GM12872 (cell line): ENCODE measurements at regions not wholly inside any gene's neighbourhood (a gene's known extent, or its start where the extent isn't known, plus 50 kb on each side); places are given as distances from the start of the nearest gene placed in this dataset.

Source experiments
- TF ChIP-seq, protein P1 (sequence below): IDR thresholded peaks from 3 replicates; pipeline ENCODE4 v1.5.1; 2011; ENCODE audit warnings: low read depth, mild to moderate bottlenecking, low read length, moderate library complexity; ENCODE audit not compliant: insufficient read depth

DNA sequence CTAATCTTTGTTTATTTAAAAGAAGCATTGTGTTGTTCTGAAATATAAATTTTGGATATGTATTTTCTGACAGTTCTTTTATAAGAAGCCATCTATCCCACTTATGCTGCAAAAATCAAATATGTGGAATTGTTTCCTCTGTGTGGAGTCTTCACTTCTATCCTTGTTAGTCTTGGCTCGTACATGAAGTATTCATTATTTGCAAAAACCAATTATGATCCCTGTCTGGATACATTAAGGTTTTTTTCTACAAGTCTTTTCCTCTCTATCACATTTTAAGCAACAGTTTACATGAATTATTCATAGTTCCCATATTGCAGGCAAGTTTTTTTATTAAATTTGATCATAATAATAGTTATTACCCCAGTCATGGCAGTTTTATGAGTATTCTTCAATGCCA, 490.8 kb upstream of the GJE1 start:
- TF ChIP-seq, protein P1, sequence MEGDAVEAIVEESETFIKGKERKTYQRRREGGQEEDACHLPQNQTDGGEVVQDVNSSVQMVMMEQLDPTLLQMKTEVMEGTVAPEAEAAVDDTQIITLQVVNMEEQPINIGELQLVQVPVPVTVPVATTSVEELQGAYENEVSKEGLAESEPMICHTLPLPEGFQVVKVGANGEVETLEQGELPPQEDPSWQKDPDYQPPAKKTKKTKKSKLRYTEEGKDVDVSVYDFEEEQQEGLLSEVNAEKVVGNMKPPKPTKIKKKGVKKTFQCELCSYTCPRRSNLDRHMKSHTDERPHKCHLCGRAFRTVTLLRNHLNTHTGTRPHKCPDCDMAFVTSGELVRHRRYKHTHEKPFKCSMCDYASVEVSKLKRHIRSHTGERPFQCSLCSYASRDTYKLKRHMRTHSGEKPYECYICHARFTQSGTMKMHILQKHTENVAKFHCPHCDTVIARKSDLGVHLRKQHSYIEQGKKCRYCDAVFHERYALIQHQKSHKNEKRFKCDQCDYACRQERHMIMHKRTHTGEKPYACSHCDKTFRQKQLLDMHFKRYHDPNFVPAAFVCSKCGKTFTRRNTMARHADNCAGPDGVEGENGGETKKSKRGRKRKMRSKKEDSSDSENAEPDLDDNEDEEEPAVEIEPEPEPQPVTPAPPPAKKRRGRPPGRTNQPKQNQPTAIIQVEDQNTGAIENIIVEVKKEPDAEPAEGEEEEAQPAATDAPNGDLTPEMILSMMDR: no peak

DNA sequence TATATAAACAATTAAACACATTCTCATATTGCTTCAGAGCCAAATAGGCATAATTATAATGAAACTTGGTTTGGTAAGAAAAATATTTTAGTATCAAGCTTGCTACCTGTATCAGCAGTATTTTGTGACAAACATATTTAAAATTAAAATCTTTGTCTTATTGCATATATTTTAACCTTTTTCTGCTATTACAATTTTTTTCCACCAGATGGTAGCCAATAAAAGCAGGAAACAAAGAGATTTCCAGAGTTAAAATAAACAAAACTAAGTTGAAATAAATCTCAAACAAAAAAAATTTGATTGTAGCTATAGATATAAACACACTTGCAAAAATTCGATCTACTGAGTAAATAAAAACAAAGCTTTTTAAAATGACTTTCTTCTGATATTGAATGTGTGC, 491.3 kb upstream of the GJE1 start:
- TF ChIP-seq, protein P1: no peak

DNA sequence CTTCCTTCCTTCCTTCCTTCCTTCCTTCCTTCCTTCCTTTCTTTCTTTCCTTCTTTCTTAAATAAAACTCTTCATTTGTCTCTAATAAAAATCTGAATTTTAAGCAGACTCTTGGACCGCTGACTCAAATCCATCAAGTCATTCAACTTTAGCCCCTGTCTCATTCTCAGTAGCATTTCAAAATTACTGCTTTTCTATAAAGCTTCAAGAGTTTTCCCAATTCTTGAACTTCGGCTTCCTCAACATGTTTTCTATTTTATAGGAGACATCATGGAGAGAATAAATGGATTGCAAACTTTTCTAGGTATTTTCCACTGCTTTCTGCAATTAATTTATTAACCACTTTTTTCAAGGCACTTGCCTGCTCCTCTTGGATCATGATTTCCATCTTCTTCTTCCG, 497.1 kb upstream of the GJE1 start:
- TF ChIP-seq, protein P1: no peak

DNA sequence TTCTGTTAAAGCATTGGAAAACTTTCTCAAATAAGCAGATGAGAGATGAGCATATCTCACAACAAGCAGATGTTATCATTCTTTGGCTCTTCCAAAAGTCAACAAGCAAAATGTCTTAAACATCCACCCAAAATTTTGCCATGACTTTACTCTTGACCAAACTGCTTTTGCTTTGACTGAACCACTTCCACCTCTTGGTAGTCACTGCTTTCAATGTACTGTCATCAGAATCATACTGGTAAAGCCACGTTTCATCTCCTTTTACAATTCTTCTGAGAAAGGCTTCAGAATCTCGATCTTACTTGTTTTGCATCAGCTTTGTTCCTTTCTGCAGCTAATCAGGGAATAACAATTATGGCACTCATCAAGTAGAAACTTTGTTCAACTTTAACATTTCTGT, 498.5 kb upstream of the GJE1 start:
- TF ChIP-seq, protein P1: no peak

DNA sequence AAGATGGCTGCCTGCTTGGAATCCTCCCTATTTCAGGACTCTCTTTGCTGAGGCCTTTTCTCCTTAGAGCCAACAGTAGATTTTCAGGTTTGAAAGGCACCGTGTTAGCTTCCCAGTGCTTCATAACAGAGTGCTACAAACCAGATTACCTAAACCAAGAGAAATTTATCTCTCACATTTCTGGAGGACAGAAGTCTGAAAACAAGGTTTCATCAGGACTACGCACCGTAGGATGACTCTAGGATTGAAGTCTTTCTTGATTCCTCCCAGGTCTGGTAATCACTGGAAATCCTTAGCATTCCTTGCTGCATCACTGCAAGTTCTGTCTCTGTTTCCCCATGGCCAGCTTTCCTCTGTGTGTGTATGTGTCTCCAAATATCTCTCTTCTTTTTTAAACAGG, 508.4 kb upstream of the GJE1 start:
- TF ChIP-seq, protein P1: no peak

DNA sequence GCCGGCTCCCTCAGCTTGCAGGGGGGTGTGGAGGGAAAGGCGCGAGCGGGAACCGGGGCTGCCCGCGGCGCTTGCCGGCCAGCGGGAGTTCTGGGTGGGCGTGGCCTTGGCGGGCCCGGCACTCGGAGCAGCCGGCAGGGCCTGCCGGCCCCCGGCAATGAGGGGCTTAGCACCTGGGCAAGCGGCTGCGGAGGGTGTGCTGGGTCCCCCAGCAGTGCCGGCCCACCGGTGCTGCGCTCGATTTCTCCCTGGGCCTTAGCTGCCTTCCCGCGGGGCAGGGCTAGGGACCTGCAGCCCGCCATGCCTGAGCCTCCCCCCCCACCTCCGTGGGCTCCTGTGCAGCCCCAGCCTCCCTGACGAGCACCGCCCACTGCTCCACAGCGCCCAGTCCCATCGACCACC, 514.5 kb upstream of the GJE1 start:
- TF ChIP-seq, protein P1: no peak

DNA sequence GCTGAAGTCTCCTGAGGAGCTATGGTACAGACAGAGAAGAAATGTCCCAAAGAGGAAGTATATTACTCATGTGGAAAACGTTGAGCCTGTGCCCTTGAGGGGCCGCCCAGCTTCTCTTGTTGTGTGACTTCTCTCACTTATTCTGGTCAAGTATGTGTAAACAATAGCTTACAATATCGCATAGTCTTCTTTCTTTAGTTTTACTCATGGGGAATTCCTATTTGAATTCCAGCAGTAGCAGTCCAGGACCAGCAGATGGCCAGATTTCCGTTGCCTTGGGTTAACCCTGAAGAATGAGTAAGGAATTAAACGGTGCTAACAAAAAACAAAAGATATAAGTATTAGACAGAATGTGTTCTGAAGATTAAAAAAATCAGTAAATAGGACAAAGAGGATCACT, 522.0 kb upstream of the GJE1 start:
- TF ChIP-seq, protein P1: no peak

DNA sequence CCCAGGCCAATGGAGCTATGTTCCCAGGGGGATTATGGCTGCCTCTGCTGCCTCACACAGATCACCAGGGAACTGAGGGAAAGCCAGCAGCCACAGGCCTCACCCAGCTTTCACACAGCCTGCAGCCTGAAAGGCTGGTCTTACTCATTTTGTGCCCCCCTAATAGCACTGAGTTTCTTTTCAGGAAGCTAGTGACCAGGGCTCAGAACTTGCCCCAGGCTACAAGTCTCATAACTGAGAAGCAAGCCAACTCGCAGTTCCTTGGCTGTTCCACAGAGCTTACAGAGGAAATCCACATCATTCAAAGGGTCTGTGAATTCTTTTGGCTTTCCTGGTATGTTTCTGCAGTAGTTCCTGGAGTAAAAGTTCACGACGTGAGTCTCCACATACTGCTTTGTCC, 524.8 kb upstream of the GJE1 start:
- TF ChIP-seq, protein P1: no peak
